Keratinocyte (primary cell): ENCODE measurements at regions not wholly inside any gene's neighbourhood (a gene's known extent, or its start where the extent isn't known, plus 50 kb on each side); places are given as distances from the start of the nearest gene placed in this dataset.

ENCODE experiments used
- EZH2 ChIP-seq: IDR thresholded peaks from one replicate; pipeline ENCODE4 v1.6.1; 2012; ENCODE audit warnings: inconsistent platforms, mild to moderate bottlenecking, low read length, moderate library complexity
- TF ChIP-seq, protein P1 (sequence below), 3 experiments: IDR thresholded peaks in 1 of 3; conservative IDR thresholded peaks in 1 of 3; optimal IDR thresholded peaks in 1 of 3; 2 replicates in 2 of 3; 3 replicates in 1 of 3; pipeline versions ENCODE3 to v1.5.1; 2011; ENCODE audit warnings: low read length in 3 of 3, mild to moderate bottlenecking in 3 of 3, moderate library complexity in 2 of 3, control low read depth in 1 of 3, inconsistent platforms in 1 of 3; ENCODE audit not compliant: insufficient read depth in 2 of 3; ENCODE audit errors: extremely low read depth in 1 of 3

GRCh38 chr15:58330741-58331559, 100.8 kb upstream of the LIPC start:
- TF ChIP-seq, protein P1, sequence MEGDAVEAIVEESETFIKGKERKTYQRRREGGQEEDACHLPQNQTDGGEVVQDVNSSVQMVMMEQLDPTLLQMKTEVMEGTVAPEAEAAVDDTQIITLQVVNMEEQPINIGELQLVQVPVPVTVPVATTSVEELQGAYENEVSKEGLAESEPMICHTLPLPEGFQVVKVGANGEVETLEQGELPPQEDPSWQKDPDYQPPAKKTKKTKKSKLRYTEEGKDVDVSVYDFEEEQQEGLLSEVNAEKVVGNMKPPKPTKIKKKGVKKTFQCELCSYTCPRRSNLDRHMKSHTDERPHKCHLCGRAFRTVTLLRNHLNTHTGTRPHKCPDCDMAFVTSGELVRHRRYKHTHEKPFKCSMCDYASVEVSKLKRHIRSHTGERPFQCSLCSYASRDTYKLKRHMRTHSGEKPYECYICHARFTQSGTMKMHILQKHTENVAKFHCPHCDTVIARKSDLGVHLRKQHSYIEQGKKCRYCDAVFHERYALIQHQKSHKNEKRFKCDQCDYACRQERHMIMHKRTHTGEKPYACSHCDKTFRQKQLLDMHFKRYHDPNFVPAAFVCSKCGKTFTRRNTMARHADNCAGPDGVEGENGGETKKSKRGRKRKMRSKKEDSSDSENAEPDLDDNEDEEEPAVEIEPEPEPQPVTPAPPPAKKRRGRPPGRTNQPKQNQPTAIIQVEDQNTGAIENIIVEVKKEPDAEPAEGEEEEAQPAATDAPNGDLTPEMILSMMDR (optimal IDR thresholded peaks at IDR 0.05 in 1 of 3, IDR thresholded peaks at IDR 0.05 in 1 of 3, conservative IDR thresholded peaks at IDR 0.05 in 1 of 3; ENCODE audit: extremely low read depth in 1 of 3, insufficient read depth in 2 of 3, low read length in 3 of 3) = no peak
- TF ChIP-seq EZH2 = no peak
